ENCODE measurements at regions not wholly inside any gene's neighbourhood (a gene's known extent, or its start where the extent isn't known, plus 50 kb on each side); places are given as distances from the start of the nearest gene placed in this dataset.

- TF ChIP-seq CTCF (IDR thresholded peaks at IDR 0.05; ENCODE audit: low read depth, low read length) (no peak), POLR2A (IDR thresholded peaks at IDR 0.05; ENCODE audit: extremely low read depth, insufficient read length) (no peak), MAX (IDR thresholded peaks at IDR 0.05; ENCODE audit: low read depth, low read length) (no peak)
These were observed 80.6 kb upstream of the CD99 start for GRCh38 chrX:2610246-2611170.
